Nephron (organoid): ENCODE measurements at regions not wholly inside any gene's neighbourhood (a gene's known extent, or its start where the extent isn't known, plus 50 kb on each side); places are given as distances from the start of the nearest gene placed in this dataset.

Source experiments
- H3K27ac Mint-ChIP-seq, 3 experiments: 2 replicates each; pipeline ENCODE4 v1.8.0; 2020; ENCODE audit warnings: mixed read lengths in 3 of 3, mild to moderate bottlenecking in 2 of 3, moderate library complexity in 1 of 3
- H3K27me3 Mint-ChIP-seq: 2 replicates; pipeline ENCODE4 v1.8.0; 2021; ENCODE audit warnings: low read depth, mild to moderate bottlenecking, moderate library complexity, mixed read lengths
- H3K36me3 Mint-ChIP-seq: 2 replicates; pipeline ENCODE4 v1.8.0; 2020; ENCODE audit warnings: low read depth, mixed read lengths
- H3K4me1 Mint-ChIP-seq: 2 replicates; pipeline ENCODE4 v1.8.0; 2020; ENCODE audit warnings: mixed read lengths
- H3K4me3 Mint-ChIP-seq, 3 experiments: 2 replicates each; pipeline ENCODE4 v1.8.0; 2020; ENCODE audit warnings: mild to moderate bottlenecking in 3 of 3, mixed read lengths in 3 of 3, moderate library complexity in 2 of 3
- H3K9me3 Mint-ChIP-seq: 2 replicates; pipeline ENCODE4 v1.8.0; 2020; ENCODE audit warnings: mixed read lengths
- CTCF ChIP-seq, 3 experiments: fragments of 200-600 bp; sonication (generic); IDR thresholded peaks; one replicate each; pipeline ENCODE4 v1.5.0; 2021; ENCODE audit warnings: antibody characterized with exemption in 3 of 3; ENCODE audit not compliant: unreplicated experiment in 3 of 3

DNA sequence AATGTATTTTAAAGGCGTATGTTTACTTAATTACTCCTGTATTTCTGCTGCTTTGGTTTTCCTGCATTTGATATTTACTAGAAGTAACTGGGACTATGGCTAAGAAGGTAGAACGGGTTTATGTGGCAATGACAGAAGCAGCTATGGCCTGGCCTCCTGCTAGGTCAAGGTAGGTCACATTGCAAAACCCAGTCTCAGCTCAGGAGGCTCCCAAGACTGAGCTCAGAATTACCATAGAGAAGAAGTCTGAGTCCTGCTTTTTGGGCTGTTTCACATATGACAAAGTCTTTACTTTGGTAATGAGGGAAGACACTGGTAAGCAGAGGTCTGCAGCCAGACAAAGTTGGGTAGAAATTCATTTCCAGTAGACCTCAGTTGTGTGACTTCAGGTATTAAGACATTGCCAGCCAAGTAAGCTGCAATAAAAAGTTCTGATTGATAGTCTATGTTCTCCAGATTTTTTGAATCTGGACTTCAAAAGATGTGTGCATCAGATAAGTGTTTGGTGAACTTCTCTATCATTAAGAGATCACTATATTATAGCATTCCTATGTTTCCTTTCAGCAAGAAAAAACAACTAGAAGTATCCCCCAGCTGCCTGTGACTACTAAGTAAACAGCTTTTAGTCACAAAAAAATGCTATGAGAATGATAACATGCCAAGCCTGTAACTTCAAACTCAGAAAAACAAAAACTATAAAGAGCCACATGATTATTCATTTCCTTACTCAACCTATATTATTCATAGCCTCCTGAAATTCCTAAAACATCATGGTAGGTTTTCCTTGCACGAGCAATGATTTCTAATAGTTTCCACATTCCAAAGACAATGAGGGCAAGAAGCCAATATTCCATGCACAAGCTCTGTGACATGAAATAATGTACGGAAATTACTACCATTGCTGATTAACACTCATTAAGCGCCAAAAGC lies 312.3 kb downstream of the HAO1 start:
- Mint-ChIP-seq H3K9me3 (no peaks in the 10 kb centered on the region), H3K27ac (peak overlapping the region in 1 of 3 experiments; percentile 27), H3K4me1 (no peaks in the 10 kb centered on the region), H3K4me3 (no peak overlapping the region), H3K27me3 (no peaks in the 10 kb centered on the region), H3K36me3 (no peaks in the 10 kb centered on the region)
- no peak for TF ChIP-seq CTCF (IDR thresholded peaks at IDR 0.05; ENCODE audit: unreplicated experiment in 3 of 3)

DNA sequence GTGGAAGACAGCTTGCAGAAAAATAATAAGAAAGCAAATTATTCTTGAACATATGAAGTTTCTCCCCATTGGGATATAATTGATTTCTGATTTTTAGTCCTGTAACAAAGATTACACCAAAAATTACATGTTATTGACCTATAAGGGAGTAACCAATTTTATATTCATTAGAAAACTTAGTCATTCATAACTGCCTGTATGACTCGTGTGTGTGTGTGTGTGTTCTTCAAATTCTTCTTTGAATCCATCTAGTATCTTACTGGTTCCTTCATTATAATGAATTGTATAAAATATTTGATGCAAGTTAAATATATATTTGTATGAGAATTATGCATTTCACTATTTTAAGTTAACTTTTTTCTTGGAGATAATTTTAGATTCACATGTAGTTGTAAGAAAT lies 310.4 kb downstream of the HAO1 start:
- Mint-ChIP-seq H3K36me3 (no peaks in the 10 kb centered on the region), H3K9me3 (no peaks in the 10 kb centered on the region), H3K4me3 (no peak overlapping the region), H3K4me1 (no peaks in the 10 kb centered on the region), H3K27me3 (no peaks in the 10 kb centered on the region), H3K27ac (no peak overlapping the region)
- no peak for TF ChIP-seq CTCF (IDR thresholded peaks at IDR 0.05; ENCODE audit: unreplicated experiment in 3 of 3)

GRCh38 chr20:7637184-7637583 lies 303.1 kb downstream of the HAO1 start:
- H3K4me1 Mint-ChIP-seq, result no peaks in the 10 kb centered on the region
- H3K4me3 Mint-ChIP-seq, result no peak overlapping the region
- H3K27ac Mint-ChIP-seq, result no peak overlapping the region
- H3K36me3 Mint-ChIP-seq, result no peaks in the 10 kb centered on the region
- H3K9me3 Mint-ChIP-seq, result no peaks in the 10 kb centered on the region
- H3K27me3 Mint-ChIP-seq, result no peaks in the 10 kb centered on the region
- no peak for TF ChIP-seq CTCF (IDR thresholded peaks at IDR 0.05; ENCODE audit: unreplicated experiment in 3 of 3)

GRCh38 chr20:7650086-7650879 lies 290.0 kb downstream of the HAO1 start:
- no peaks in the 10 kb centered on the region for H3K4me1 Mint-ChIP-seq

DNA sequence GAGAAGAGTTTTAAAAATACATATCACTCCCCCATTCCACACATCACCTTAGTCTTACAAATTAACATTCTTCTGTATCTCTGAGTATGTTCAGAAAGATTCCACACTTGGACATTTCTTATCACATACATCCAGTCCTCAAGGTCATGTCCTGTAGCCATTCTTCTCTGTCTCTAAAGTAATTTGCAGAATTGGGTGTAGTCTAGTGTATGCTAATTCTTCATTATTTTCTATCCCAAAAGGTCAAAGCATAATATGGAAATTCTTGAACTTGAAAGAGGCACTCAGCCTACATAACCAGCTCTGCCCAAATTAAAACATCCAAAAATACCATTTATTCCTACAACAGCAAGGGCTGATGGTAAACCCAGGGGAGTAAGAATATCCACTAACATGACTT lies 286.0 kb downstream of the HAO1 start:
- Mint-ChIP-seq H3K4me3 (no peak overlapping the region), H3K4me1 (no peaks in the 10 kb centered on the region), H3K9me3 (no peaks in the 10 kb centered on the region)

More at GRCh38 chr20:7650086-7650879, 290.0 kb downstream of the HAO1 start:
- Mint-ChIP-seq H3K4me3 (no peak overlapping the region), H3K36me3 (no peaks in the 10 kb centered on the region), H3K27ac (no peak overlapping the region), H3K27me3 (no peaks in the 10 kb centered on the region), H3K9me3 (no peaks in the 10 kb centered on the region)
- TF ChIP-seq CTCF (IDR thresholded peaks at IDR 0.05; ENCODE audit: unreplicated experiment in 3 of 3), result no peak

More for the DNA sequence above, 286.0 kb downstream of the HAO1 start:
- Mint-ChIP-seq H3K27ac (no peak overlapping the region), H3K36me3 (no peaks in the 10 kb centered on the region), H3K27me3 (no peaks in the 10 kb centered on the region)
- TF ChIP-seq CTCF (IDR thresholded peaks at IDR 0.05; ENCODE audit: unreplicated experiment in 3 of 3), result no peak
